Activated CD8-positive, alpha-beta T cell treated with anti-CD3 and anti-CD28 coated beads, Interleukin-2, amount 10 ng/mL, durations not matched to agents 7 days and 5 days (primary cell): ENCODE measurements at regions not wholly inside any gene's neighbourhood (a gene's known extent, or its start where the extent isn't known, plus 50 kb on each side); places are given as distances from the start of the nearest gene placed in this dataset.

Source experiments
- ATAC-seq: fragments of 150-1000 bp; cut with Tn5 transposase; one replicate; pipeline ENCODE4 v1.10.0; 2021; ENCODE audit warnings: moderate library complexity
- CTCF ChIA-PET: fragments of 350-600 bp; sonication (Branson Sonifier 250); formaldehyde crosslinking; loops from one replicate; lab custom pipeline; 2021; ENCODE audit warnings: antibody characterized with exemption; lab: Charles Lee
- POLR2A ChIA-PET: fragments of 350-600 bp; sonication (Branson Sonifier 250); formaldehyde crosslinking; loops from one replicate; lab custom pipeline; 2021; ENCODE audit warnings: antibody characterized with exemption; lab: Charles Lee
- DNase-seq: peaks from one replicate; pipeline ENCODE4 v3.0.0-alpha.2; 2020
- H3K27ac Mint-ChIP-seq: one replicate; pipeline ENCODE4 v1.8.0; 2021; ENCODE audit warnings: mild to moderate bottlenecking, mixed read lengths
- H3K27me3 Mint-ChIP-seq: one replicate; pipeline ENCODE4 v1.8.0; 2021; ENCODE audit warnings: low read depth, mixed read lengths
- H3K36me3 Mint-ChIP-seq: one replicate; pipeline ENCODE4 v1.8.0; 2021; ENCODE audit warnings: low read depth, mixed read lengths
- H3K4me1 Mint-ChIP-seq: one replicate; pipeline ENCODE4 v1.8.0; 2021; ENCODE audit warnings: low read depth, mixed read lengths
- H3K4me3 Mint-ChIP-seq: one replicate; pipeline ENCODE4 v1.8.0; 2021; ENCODE audit warnings: mild to moderate bottlenecking, mixed read lengths
- H3K9me3 Mint-ChIP-seq: one replicate; pipeline ENCODE4 v1.8.0; 2022; ENCODE audit warnings: mixed read lengths; ENCODE audit not compliant: insufficient read depth

- ATAC-seq (peak; percentile 47), DNase-seq (peak; percentile 26)
- Mint-ChIP-seq H3K4me1 (peaks cover 25% of the 10 kb centered on the region), H3K9me3 (peaks cover 9% of the 10 kb centered on the region), H3K4me3 (no peak overlapping the region), H3K27me3 (no peaks in the 10 kb centered on the region), H3K36me3 (peaks cover 16% of the 10 kb centered on the region), H3K27ac (peak overlapping the region; percentile 84)
- POLR2A ChIA-PET: no interaction called here
- CTCF ChIA-PET: no interaction called here
Measured at GRCh38 chr4:83170952-83171399, 56.4 kb upstream of the PLAC8 start.
